CD4-positive, alpha-beta T cell (primary cell): ENCODE measurements at regions not wholly inside any gene's neighbourhood (a gene's known extent, or its start where the extent isn't known, plus 50 kb on each side); places are given as distances from the start of the nearest gene placed in this dataset.

Experiments
- ATAC-seq: fragments of 200-7000 bp; cut with Tn5 transposase; one replicate; pipeline ENCODE4 v1.10.0; 2022; ENCODE audit warnings: mild to moderate bottlenecking; ENCODE audit not compliant: poor library complexity
- CTCF ChIA-PET: fragments of 350-600 bp; sonication (Branson Sonifier 250); formaldehyde crosslinking; loops from one replicate; lab custom pipeline; 2021; ENCODE audit warnings: antibody characterized with exemption, inconsistent platforms; lab: Charles Lee
- POLR2A ChIA-PET: fragments of 350-600 bp; sonication (Branson Sonifier 250); formaldehyde crosslinking; loops from one replicate; lab custom pipeline; 2021; ENCODE audit warnings: antibody characterized with exemption, inconsistent platforms; lab: Charles Lee
- DNase-seq, 14 experiments: peaks; one replicate each; pipeline ENCODE4 v3.0.0-alpha.2; 2013 to 2020; ENCODE audit warnings: mixed read lengths in 2 of 14
- H3K27ac ChIP-seq, 2 donors: one replicate each; pipeline versions ENCODE4 v1.5.1 to v1.7.0; 2013; ENCODE audit warnings: low read length in 2 of 2, low read depth in 1 of 2, mild to moderate bottlenecking in 1 of 2
- H3K27me3 ChIP-seq, 2 experiments: 1 replicate in 1 of 2; 2 replicates in 1 of 2; pipeline versions ENCODE4 v1.6.1 to v1.7.0; 2013; ENCODE audit warnings: low read length in 2 of 2, control low read depth in 1 of 2, mild to moderate bottlenecking in 1 of 2, moderate library complexity in 1 of 2; ENCODE audit not compliant: insufficient read depth in 2 of 2, control insufficient read depth in 1 of 2
- H3K36me3 ChIP-seq: one replicate; pipeline ENCODE4 v1.6.1; 2013; ENCODE audit warnings: low read length, control low read depth; ENCODE audit not compliant: insufficient read depth
- H3K4me1 ChIP-seq: one replicate; pipeline ENCODE4 v1.6.1; 2013; ENCODE audit warnings: low read length, control low read depth; ENCODE audit not compliant: insufficient read depth
- H3K4me3 ChIP-seq: one replicate; pipeline ENCODE4 v1.5.1; 2013; ENCODE audit warnings: mild to moderate bottlenecking, low read length, moderate library complexity
- H3K9me3 ChIP-seq, 2 experiments: 1 replicate in 1 of 2; 2 replicates in 1 of 2; pipeline versions ENCODE4 v1.6.1 to v1.7.0; 2013; ENCODE audit warnings: low read length in 2 of 2, mild to moderate bottlenecking in 2 of 2, control low read depth in 1 of 2, moderate library complexity in 1 of 2; ENCODE audit not compliant: control insufficient read depth in 1 of 2, insufficient read depth in 1 of 2
- H3K27ac Mint-ChIP-seq: one replicate; pipeline ENCODE4 v1.8.0; 2020; ENCODE audit warnings: mixed read lengths
- H3K27me3 Mint-ChIP-seq: one replicate; pipeline ENCODE4 v1.8.0; 2021; ENCODE audit warnings: mixed read lengths
- H3K36me3 Mint-ChIP-seq: one replicate; pipeline ENCODE4 v1.8.0; 2021; ENCODE audit warnings: low read depth, mixed read lengths
- H3K4me1 Mint-ChIP-seq: one replicate; pipeline ENCODE4 v1.8.0; 2021; ENCODE audit warnings: low read depth, mixed read lengths
- H3K4me3 Mint-ChIP-seq: one replicate; pipeline ENCODE4 v1.8.0; 2020; ENCODE audit warnings: mild to moderate bottlenecking, mixed read lengths
- H3K9me3 Mint-ChIP-seq: one replicate; pipeline ENCODE4 v1.8.0; 2020; ENCODE audit warnings: mixed read lengths
- intact Hi-C, 2 experiments: fragments of 100-400 bp; cut with DNase I in 1 of 2; cut with micrococcal nuclease in 1 of 2; formaldehyde crosslinking; loops; one replicate each; pipeline versions ENCODE4 v1.15.1 to v1.9.0; 2023 to 2025; cut with DNase I, micrococcal nuclease
- TF ChIP-seq, protein P1 (sequence below): fragments of 200-600 bp; IDR thresholded peaks from one replicate; pipeline ENCODE4 v1.8.0; 2022; ENCODE audit warnings: antibody characterized with exemption, mild to moderate bottlenecking

DNA sequence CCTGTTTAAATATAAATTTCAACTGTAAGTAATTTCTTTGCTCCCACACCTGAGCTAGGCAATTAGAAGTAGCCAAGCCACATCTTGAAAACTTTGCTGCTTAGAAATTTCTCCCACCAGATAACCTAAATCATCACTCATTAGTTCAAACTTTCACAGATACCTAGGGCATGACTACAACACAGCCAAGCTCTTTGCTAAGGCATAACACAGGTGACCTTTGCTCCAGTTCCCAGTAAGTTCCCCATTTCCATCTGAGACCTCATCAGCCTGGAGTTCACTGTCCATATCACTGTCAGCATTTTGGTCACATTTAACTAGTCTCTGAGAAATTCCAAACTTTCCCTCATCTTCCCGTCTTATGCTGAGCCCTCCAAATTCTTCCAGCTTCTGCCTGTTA is 79.8 kb upstream of the OPRM1 start:
- DNase-seq (no peak), ATAC-seq (no peak)
- Histone ChIP-seq H3K27me3 (no peaks in the 10 kb centered on the region), H3K4me1 (no peaks in the 10 kb centered on the region), H3K36me3 (no peaks in the 10 kb centered on the region), H3K27ac (no peak overlapping the region), H3K4me3 (no peak overlapping the region), H3K9me3 (no peaks in the 10 kb centered on the region)
- Mint-ChIP-seq H3K36me3 (no peaks in the 10 kb centered on the region), H3K27me3 (no peaks in the 10 kb centered on the region), H3K4me3 (no peak overlapping the region), H3K27ac (no peak overlapping the region), H3K9me3 (no peaks in the 10 kb centered on the region), H3K4me1 (peaks cover 11% of the 10 kb centered on the region)
- ChIA-PET CTCF (no interaction called here), POLR2A (no interaction called here)
- intact Hi-C loops: no loop called here
- TF ChIP-seq, protein P1, sequence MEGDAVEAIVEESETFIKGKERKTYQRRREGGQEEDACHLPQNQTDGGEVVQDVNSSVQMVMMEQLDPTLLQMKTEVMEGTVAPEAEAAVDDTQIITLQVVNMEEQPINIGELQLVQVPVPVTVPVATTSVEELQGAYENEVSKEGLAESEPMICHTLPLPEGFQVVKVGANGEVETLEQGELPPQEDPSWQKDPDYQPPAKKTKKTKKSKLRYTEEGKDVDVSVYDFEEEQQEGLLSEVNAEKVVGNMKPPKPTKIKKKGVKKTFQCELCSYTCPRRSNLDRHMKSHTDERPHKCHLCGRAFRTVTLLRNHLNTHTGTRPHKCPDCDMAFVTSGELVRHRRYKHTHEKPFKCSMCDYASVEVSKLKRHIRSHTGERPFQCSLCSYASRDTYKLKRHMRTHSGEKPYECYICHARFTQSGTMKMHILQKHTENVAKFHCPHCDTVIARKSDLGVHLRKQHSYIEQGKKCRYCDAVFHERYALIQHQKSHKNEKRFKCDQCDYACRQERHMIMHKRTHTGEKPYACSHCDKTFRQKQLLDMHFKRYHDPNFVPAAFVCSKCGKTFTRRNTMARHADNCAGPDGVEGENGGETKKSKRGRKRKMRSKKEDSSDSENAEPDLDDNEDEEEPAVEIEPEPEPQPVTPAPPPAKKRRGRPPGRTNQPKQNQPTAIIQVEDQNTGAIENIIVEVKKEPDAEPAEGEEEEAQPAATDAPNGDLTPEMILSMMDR: no peak

DNA sequence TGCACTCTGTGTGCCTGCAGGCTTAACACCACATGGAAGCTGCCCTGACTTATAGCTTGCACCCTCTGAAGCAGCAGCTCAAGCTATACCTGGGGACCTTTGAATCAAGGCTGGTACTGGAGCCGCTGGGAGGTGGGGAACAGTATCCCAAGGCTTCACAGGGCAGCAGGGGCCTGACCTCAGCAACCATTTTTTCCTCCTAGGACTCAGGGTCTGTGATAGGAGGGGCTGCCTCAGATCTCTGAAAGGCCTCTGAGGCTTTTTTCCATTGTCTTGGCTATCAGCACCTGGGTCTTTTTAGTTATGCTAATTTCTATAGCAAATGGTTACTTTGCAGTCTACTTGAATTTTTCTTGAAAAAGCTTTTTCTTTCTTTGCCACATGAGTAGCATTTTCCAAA is 80.2 kb upstream of the OPRM1 start:
- intact Hi-C loops: no loop called here
- H3K36me3 ChIP-seq: no peaks in the 10 kb centered on the region
- no peak overlapping the region for H3K27ac Mint-ChIP-seq
- TF ChIP-seq, protein P1: no peak
- no peaks in the 10 kb centered on the region for H3K9me3 ChIP-seq
- CTCF ChIA-PET: no interaction called here
- no peaks in the 10 kb centered on the region for H3K4me1 ChIP-seq
- H3K4me3 Mint-ChIP-seq: no peak overlapping the region
- no peaks in the 10 kb centered on the region for H3K36me3 Mint-ChIP-seq
- no peak overlapping the region for H3K27ac ChIP-seq
- no peaks in the 10 kb centered on the region for H3K27me3 Mint-ChIP-seq
- H3K4me3 ChIP-seq: no peak overlapping the region
- no peak for DNase-seq
- POLR2A ChIA-PET: no interaction called here
- H3K4me1 Mint-ChIP-seq: peaks cover 11% of the 10 kb centered on the region
- no peaks in the 10 kb centered on the region for H3K27me3 ChIP-seq
- H3K9me3 Mint-ChIP-seq: no peaks in the 10 kb centered on the region
- ATAC-seq: no peak

DNA sequence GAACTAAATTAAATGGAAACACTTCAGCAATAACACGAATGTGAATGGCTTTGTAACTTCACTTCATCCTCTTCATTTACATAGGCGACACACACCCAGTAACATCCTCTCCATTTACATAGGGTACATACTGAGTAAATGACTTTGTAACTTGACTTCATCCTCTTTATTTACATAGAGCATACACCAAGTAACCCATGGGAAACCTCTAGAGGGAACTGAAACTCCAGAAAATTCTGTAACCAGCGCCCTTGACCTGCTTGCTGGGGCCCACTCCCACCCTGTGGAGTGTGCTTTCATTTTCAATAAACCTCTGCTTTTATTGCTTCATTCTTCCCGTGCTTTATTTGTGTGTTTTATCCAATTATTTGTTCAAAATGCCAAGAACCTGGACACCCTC is 81.6 kb upstream of the OPRM1 start:
- Mint-ChIP-seq H3K9me3 (no peaks in the 10 kb centered on the region), H3K27me3 (no peaks in the 10 kb centered on the region), H3K27ac (no peak overlapping the region), H3K36me3 (no peaks in the 10 kb centered on the region), H3K4me3 (no peak overlapping the region), H3K4me1 (no peaks in the 10 kb centered on the region)
- H3K27me3 ChIP-seq: no peaks in the 10 kb centered on the region
- H3K36me3 ChIP-seq: no peaks in the 10 kb centered on the region
- H3K27ac ChIP-seq: no peak overlapping the region
- ChIA-PET CTCF (no interaction called here), POLR2A (no interaction called here)
- H3K9me3 ChIP-seq: no peaks in the 10 kb centered on the region
- no peaks in the 10 kb centered on the region for H3K4me1 ChIP-seq
- intact Hi-C loops: no loop called here
- no peak overlapping the region for H3K4me3 ChIP-seq
- TF ChIP-seq, protein P1: no peak
- ATAC-seq: no peak
- peak in 1 of 14 experiments; percentile 6 for DNase-seq
